Hepatocyte (in vitro differentiated cells): ENCODE measurements at regions not wholly inside any gene's neighbourhood (a gene's known extent, or its start where the extent isn't known, plus 50 kb on each side); places are given as distances from the start of the nearest gene placed in this dataset.

Experiments used
- CTCF ChIP-seq: fragments of 200-600 bp; sonication (generic); IDR thresholded peaks from 2 replicates; pipeline ENCODE4 v1.5.1; 2016; ENCODE audit warnings: antibody characterized with exemption, mild to moderate bottlenecking; ENCODE audit not compliant: poor library complexity
- EZH2 ChIP-seq: fragments of 200-600 bp; sonication (generic); IDR thresholded peaks from 2 replicates; pipeline ENCODE4 v1.6.1; 2016; ENCODE audit warnings: antibody characterized with exemption, mild to moderate bottlenecking, borderline replicate concordance
- EZH2phosphoT487 ChIP-seq: fragments of 200-600 bp; sonication (generic); IDR thresholded peaks from one replicate; pipeline ENCODE4 v1.6.1; 2018; ENCODE audit warnings: antibody characterized with exemption, mild to moderate bottlenecking, low read depth, moderate library complexity; ENCODE audit not compliant: unreplicated experiment, severe bottlenecking

- TF ChIP-seq CTCF (no peak), EZH2phosphoT487 (no peak), EZH2 (no peak)
These were observed 105.4 kb upstream of the ADO start for GRCh38 chr10:62699148-62699547.
